Umbilical cord (tissue), 1 donor: ENCODE measurements at regions not wholly inside any gene's neighbourhood (a gene's known extent, or its start where the extent isn't known, plus 50 kb on each side); places are given as distances from the start of the nearest gene placed in this dataset.
"Not testable (repeated sequence)": the region's sequence is repeated elsewhere in the genome, so short reads cannot be mapped to it uniquely, and the experiment has no call there.

Source experiments
- DNase-seq: peaks from one replicate; pipeline ENCODE4 v3.0.0-alpha.2; 2015; ENCODE audit warnings: low spot score

- peak; percentile 14 for DNase-seq
Measured at GRCh38 chr10:6926971-6927370, 346.9 kb upstream of the PRKCQ start.

- DNase-seq = no peak
Measured at GRCh38 chr10:6925146-6925545, 345.1 kb upstream of the PRKCQ start.

GRCh38 chr10:6924166-6924565 lies 344.1 kb upstream of the PRKCQ start:
- DNase-seq = no peak

- not testable (repeated sequence) for DNase-seq
Measured at GRCh38 chr10:6921026-6921425, 340.9 kb upstream of the PRKCQ start.

GRCh38 chr10:6920072-6921019 lies 340.3 kb upstream of the PRKCQ start:
- peak; percentile 58 for DNase-seq

- no peak for DNase-seq
Measured at GRCh38 chr10:6919077-6919476, 339.0 kb upstream of the PRKCQ start.

GRCh38 chr10:6918305-6918704 lies 338.2 kb upstream of the PRKCQ start:
- no peak for DNase-seq

GRCh38 chr10:6917125-6917524 lies 337.0 kb upstream of the PRKCQ start:
- DNase-seq = no peak

- no peak for DNase-seq
Measured at GRCh38 chr10:6916601-6917000, 336.5 kb upstream of the PRKCQ start.

GRCh38 chr10:6915307-6915706 lies 335.2 kb upstream of the PRKCQ start:
- DNase-seq = no peak

GRCh38 chr10:6912929-6913328 lies 332.9 kb upstream of the PRKCQ start:
- DNase-seq = peak; percentile 96

GRCh38 chr10:6912424-6912823 lies 332.3 kb upstream of the PRKCQ start:
- DNase-seq = peak; percentile 88

- DNase-seq = no peak
Measured at GRCh38 chr10:6912021-6912420, 331.9 kb upstream of the PRKCQ start.

- DNase-seq = no peak
Measured at GRCh38 chr10:6909905-6910560, 330.0 kb upstream of the PRKCQ start.

GRCh38 chr10:6907877-6908530 lies 327.9 kb upstream of the PRKCQ start:
- no peak for DNase-seq

- DNase-seq = no peak
Measured at GRCh38 chr10:6894405-6894804, 314.3 kb upstream of the PRKCQ start.

- DNase-seq = no peak
Measured at GRCh38 chr10:6892864-6893263, 312.8 kb upstream of the PRKCQ start.

GRCh38 chr10:6891924-6892323 lies 311.8 kb upstream of the PRKCQ start:
- DNase-seq = no peak

GRCh38 chr10:6889718-6890117 lies 309.6 kb upstream of the PRKCQ start:
- no peak for DNase-seq

- no peak for DNase-seq
Measured at GRCh38 chr10:6888434-6888833, 308.4 kb upstream of the PRKCQ start.

GRCh38 chr10:6885284-6885683 lies 305.2 kb upstream of the PRKCQ start:
- no peak for DNase-seq

GRCh38 chr10:6881987-6882386 lies 301.9 kb upstream of the PRKCQ start:
- no peak for DNase-seq
